Stimulated activated CD8-positive, alpha-beta memory T cell treated with anti-CD3 and anti-CD28 coated beads, Interleukin-12 subunit alpha, Interleukin-12 subunit beta, amount 100 ng/mL, for 4 hours (primary cell): ENCODE measurements at regions not wholly inside any gene's neighbourhood (a gene's known extent, or its start where the extent isn't known, plus 50 kb on each side); places are given as distances from the start of the nearest gene placed in this dataset.

ENCODE experiments used
- DNase-seq: peaks from one replicate; pipeline ENCODE4 v3.0.0-alpha.2; 2020; ENCODE audit warnings: low read depth

- DNase-seq, result no peak
These were observed 219.2 kb downstream of the ARHGAP12 start for GRCh38 chr10:31709476-31709875.

DNA sequence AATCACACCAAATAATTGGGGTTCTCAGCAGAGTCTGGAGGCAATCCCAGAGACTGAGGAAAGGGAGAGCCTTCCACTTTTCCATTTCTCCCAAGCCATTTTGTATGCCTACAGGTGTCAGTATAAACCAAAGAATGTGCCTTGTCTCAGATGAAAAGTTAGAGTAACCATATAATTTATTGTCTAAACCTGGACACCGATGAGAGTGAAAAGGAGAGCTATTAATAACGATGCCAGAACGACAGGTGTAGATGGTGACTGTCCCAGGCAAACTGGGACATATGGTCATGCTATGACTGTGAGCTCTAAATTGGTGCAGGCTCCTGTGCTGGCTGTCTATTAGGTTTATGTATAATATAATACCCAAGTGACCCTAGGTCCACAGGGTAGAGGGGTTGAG lies 219.6 kb downstream of the ARHGAP12 start:
- DNase-seq, result no peak

DNA sequence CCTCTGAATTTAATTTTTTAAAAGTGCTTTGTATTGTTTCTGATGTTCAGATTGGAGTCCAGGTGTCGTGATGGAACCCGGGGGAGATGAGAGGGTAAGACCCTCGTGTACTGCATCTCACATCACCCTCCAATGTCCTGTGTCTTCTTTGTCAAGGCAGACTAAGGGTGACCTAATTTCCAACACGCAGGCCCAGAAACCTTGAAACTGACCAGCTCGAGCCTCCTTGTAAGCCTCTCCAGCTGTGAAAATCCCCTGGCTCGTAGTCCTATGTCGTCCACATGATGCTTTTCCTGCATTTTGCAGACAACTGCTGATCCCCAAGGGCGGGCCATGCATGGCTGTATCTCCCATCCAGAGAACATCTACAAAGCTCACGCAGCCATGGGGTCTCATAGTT lies 220.2 kb downstream of the ARHGAP12 start:
- no peak for DNase-seq

DNA sequence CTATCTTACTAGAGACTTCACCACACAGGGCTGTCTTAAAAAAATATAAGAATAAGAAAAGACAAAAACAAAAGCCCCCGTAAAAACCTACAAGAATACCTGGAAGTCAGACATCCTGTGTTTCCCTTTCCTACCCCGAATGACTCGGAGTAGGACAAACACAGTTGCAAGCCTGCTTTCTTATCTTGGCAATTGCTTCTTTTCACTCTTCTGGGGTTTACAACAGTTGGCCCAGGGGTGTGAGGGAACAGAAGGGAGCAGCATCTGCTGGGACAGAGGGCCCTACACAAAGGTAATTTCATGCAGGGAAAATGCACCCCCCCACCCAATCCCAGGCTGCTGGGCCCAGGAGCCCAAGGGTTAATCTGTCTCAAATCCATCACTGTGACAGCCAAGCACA lies 220.6 kb downstream of the ARHGAP12 start:
- DNase-seq, result no peak

GRCh38 chr10:31707093-31708039 lies 221.3 kb downstream of the ARHGAP12 start:
- peak; percentile 11 for DNase-seq

GRCh38 chr10:31706464-31707092 lies 222.1 kb downstream of the ARHGAP12 start:
- no peak for DNase-seq

DNA sequence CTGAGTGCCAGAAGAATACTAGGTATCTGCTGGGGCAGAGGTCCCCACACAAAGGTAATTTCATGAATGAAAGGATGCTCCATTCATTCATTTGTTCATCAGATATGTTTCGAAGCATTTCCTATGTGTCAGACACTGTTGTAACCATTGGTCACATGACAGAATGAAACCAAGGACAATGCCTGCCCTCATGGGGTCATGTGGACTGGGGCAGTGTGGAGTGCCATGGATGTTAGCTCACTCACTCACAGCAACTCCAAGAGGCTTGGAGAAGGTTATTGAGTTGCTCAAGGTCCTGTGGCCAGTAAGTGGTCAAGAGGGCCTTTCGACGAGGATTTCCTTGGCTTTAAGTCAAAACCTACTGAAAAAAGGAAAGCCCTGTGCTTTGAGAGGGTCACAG lies 223.5 kb downstream of the ARHGAP12 start:
- no peak for DNase-seq

DNA sequence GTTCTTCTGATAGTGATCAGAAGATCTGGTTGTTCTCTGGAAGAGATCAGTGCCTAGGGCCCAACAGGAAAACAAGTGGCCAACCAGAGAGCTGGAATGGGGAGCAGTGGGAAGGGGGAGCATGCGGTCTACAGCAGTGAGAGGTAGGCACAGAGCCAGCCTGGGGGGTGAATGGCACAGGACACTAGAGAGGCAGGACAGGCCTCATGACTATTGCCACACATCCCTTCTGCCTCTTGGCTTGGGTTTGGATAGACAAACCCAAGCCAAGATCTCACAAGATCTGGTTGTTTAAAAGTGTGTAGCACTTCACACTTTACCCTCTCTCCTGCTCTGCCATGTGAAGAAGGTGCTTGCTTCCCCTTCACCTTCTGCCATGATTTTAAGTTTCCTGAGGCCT lies 224.4 kb downstream of the ARHGAP12 start:
- DNase-seq, result no peak

GRCh38 chr10:31702954-31703353 lies 225.7 kb downstream of the ARHGAP12 start:
- no peak for DNase-seq

- no peak for DNase-seq
These were observed 226.6 kb downstream of the ARHGAP12 start for GRCh38 chr10:31702005-31702404.

- no peak for DNase-seq
These were observed 227.1 kb downstream of the ARHGAP12 start for GRCh38 chr10:31701546-31701945.

DNA sequence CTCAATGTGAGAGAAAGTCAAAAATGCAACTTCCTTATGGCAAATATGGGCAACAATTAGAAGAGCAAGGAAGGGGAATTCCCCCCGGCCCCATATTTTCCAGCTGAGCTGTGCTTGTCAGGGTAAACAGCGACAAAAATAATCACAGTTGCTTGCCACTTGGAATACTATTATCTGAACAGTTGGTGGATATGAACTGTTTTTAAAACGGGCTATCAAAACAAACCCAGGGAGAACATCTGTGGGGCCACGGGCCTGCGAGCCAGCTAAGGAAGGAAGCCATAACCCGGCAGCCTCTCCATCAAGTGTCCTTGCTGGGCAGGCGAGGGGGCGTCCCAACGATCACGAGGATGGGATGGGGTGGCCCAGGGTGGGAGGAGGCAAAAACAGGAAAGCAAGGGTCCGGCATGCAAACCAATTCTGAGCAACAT lies 228.4 kb downstream of the ARHGAP12 start:
- DNase-seq, result no peak

DNA sequence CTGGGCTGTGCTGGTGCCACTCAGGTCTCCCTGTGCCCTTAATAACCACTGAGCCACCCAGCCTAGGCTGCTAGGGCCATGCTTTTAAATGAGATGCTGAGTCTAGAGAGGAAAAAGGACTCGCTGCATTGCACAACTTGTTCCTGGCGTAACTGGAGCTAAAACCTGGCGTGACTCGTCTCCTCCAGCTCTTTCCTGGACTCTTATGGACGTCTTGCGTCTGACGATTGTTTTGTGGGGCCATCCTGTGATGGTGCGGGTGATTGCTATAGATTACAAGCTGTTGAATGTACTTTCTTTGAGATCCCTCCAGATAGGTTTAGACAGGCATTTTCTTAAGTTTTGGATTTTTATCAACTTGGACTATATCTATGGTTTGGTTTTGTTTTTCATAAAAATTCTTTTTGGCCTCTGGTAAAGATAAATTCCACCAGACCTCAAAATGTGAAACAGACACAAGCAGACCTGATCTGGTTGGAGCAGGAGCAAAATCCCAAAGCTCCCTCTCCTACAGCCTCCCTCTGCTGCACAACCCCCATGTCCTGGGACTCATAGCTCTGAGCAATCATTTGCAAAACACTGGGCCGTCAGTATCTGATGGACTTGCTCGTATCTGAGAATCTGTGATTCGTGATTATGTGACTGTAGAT lies 230.3 kb downstream of the ARHGAP12 start:
- DNase-seq, result no peak

DNA sequence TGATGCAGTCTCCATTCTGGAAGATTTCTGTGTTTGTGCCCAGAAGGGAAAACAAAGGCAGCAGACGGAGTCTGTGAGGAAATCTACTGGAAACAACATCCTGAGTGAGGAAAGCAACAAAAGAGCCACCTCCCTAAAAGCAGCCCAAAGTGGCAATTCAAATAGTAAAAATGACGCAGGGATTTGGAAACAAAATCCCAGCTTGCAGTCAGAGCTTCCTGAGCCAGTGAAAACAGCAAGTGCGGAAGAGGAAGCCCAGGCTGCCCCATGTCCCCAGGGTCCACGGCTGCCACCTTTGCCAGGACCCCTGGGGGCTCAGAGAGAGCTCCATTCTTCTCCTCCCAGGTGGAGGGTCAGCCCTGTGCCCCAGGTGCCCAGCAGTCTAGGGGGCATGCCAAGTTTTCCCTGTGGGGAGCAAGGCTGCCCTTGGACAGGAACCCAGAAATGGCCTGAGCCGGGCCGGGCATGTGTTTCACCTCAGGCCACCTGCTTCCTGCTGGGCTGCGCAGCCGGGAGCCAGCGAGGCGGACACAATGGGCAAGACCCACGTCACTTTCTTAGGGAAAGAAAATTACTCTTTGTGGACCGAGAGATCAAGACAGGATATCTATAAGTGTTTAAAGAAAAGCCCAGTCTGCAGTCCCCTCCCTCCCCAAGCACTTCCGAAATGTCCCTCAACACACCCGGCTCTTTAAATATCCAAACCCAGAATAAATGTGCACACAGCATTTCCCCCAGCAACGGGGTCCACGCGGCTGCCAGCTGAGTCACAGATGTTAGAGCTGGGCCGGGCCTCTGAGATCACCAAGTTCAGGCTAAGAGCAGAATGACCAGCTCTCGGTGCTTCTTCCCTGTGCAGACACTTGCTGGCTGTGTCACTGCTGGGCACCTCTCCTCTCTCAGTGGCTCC lies 231.1 kb downstream of the ARHGAP12 start:
- no peak for DNase-seq

DNA sequence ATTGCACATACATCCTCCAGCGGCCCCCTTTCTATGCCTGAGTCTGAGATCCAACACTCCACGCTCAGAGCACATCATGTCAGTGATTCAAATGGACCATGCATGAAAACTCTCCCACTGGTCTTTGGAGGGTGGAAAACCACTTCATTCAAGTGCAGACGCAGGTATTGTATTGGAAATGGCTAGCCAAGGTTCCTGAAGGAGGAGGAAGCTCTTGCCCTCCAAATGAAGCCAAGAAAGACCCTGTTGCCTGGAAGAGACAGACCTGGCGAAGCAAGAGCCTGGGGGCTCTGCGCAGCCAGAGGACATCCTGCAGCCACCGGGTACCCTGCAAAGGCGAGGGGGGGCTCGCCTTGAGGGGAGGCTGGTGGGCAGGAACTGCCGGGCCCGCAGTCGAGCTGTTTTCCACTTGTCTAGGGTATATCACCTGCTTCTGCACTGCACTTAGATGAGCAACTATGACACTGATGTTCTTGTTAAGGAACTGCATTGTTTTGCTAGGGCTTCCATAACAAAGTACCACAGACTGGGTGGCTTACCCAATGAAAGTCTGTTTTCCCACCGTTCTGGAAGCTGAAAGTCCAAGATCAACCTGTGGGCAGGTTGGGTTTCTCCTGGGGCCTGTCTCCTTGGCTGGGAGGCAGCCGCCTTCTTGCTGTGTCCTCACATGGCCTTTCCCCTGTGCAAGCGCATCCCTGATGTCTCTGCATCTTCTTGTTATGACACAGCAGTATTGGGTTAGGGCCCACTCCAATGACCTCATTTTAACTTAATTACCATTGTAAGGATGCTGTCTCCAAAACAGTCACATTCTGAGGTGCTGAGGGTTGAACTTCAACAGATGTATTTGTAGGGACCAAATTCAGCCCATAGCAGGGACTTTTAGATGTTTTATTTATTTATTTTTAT lies 233.4 kb downstream of the ARHGAP12 start:
- no peak for DNase-seq

DNA sequence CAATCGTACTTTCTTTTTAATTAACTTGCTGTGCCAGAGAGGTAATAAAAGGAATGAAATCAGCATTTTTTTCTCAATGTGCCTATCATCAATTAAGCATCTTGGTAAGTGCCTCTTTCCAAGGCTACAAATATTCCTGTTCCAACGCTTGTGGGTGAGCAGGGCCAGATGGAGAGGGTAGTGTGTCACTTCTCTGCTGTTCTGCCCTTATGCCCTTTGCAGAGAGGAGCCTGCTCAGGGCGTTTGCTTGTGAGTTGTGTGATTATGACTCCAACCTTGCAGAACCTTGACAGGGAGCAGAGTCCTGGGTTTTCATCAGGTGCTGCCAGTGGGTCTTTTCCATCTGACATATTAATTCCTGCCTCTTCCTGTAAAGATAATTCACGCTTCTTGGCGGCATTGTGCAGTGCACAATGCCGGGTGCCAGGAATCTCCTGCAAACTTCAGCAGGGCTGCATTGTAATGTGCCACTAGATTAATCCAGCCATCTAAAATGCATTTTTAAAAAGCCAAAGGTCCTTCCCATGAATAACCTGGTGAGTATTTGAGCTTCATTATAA lies 234.4 kb downstream of the ARHGAP12 start:
- DNase-seq, result no peak

DNA sequence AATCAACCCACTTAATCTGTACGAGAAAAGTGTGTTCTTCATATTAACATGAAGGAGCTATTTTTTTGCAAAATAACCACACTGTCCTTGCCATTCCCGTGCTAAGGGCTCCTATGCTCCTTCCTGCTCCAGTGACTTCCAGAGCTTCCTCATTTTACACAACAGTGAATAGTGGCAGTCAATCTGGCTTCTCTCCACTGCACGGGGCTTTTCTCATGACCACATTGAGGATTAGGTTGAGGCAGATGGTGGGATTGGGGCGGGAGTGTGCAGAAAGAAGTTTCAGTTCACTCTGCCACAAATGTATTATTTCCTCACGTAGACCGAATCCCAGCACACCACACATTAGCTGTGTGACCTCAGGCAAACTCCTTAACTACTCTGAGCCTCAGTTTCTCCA lies 235.1 kb downstream of the ARHGAP12 start:
- DNase-seq, result no peak

- no peak for DNase-seq
These were observed 239.4 kb downstream of the ARHGAP12 start for GRCh38 chr10:31689233-31689632.

DNA sequence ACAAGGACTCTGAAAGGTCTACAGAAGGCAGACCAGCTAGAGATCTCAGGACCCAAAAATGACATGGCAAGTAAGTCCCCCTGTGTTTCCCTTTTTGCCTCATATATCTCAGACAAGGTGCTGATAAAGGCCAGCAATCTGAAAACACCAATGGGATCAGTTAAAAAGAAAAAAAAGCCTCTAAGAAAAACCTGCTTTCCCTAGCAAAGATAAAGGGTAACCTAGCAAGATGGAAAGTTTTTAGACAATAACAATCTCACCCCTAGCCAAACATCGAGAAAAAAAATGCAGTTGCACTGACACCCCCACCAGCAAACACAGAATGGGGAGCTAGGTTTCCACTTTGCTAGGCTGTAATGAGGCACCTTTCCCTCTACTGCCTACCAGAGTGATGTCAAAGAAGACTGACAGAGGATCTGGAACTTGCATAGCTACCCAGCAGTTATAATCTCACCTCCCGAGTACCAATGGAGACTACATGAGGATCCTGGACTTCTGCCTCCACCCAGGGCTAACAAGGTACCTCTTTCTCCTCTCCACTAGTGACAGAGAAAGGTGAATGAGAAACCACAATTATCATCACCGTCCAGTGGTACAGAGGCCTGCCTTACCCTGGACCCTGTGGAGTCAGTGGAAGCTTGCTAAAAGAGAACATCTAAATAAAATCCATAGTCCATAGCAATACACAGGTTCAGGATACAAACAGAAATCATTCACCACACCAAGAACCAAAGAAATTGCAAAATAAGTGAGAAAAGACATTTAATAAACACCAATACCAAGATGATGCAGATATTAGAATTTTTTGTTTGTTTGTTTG lies 240.8 kb downstream of the ARHGAP12 start:
- DNase-seq, result no peak

GRCh38 chr10:31686599-31686998 lies 242.0 kb downstream of the ARHGAP12 start:
- DNase-seq, result no peak
